Tibial nerve (tissue), 4 donors: ENCODE measurements at regions not wholly inside any gene's neighbourhood (a gene's known extent, or its start where the extent isn't known, plus 50 kb on each side); places are given as distances from the start of the nearest gene placed in this dataset.

Experiments
- CTCF ChIP-seq, 5 experiments: fragments of 200-600 bp in 3 of 5; fragments of 450-650 bp in 2 of 5; sonication (generic) in 3 of 5; IDR thresholded peaks; one replicate each; pipeline ENCODE4 v1.5.1; 2016 to 2019; ENCODE audit warnings: antibody characterized with exemption in 5 of 5, mild to moderate bottlenecking in 3 of 5, moderate library complexity in 2 of 5
- EP300 ChIP-seq, 2 donors: sonication (generic); formaldehyde crosslinking; IDR thresholded peaks; one replicate each; pipeline ENCODE4 v1.6.1; 2017; ENCODE audit warnings: antibody characterized with exemption in 2 of 2, mild to moderate bottlenecking in 1 of 2
- POLR2A ChIP-seq, 2 donors: fragments of 450-650 bp; IDR thresholded peaks; one replicate each; pipeline ENCODE4 v1.6.1; 2017; ENCODE audit warnings: antibody characterized with exemption in 2 of 2, mild to moderate bottlenecking in 2 of 2, moderate library complexity in 2 of 2

GRCh38 chr4:132214519-132214918 is 934.6 kb upstream of the PCDH10 start:
- TF ChIP-seq CTCF (IDR thresholded peaks at IDR 0.05) (no peak), POLR2A (IDR thresholded peaks at IDR 0.05) (no peak), EP300 (IDR thresholded peaks at IDR 0.05) (no peak)
